GM23338 (cell line): ENCODE measurements at regions not wholly inside any gene's neighbourhood (a gene's known extent, or its start where the extent isn't known, plus 50 kb on each side); places are given as distances from the start of the nearest gene placed in this dataset.

Experiments
- ATAC-seq: fragments of 200-7000 bp; cut with Tn5 transposase; 3 replicates; pipeline ENCODE4 v1.9.1; 2020
- DNase-seq: peaks from one replicate; pipeline ENCODE4 v3.0.0-alpha.2; 2015; ENCODE audit warnings: low spot score
- H2AFZ ChIP-seq: fragments of 200-600 bp; sonication (generic); 2 replicates; pipeline ENCODE4 v1.8.0; 2016; ENCODE audit warnings: antibody characterized with exemption, mild to moderate bottlenecking, moderate library complexity
- H3F3A ChIP-seq: fragments of 200-600 bp; sonication (generic); replicated peaks from 2 replicates; pipeline ENCODE4 v1.8.0; 2017; ENCODE audit warnings: antibody characterized with exemption, mixed run types, low read depth
- H3K27ac ChIP-seq: fragments of 200-600 bp; sonication (generic); 2 replicates; pipeline ENCODE4 v1.6.1; 2016; ENCODE audit warnings: low read depth
- H3K27me3 ChIP-seq: fragments of 200-600 bp; sonication (generic); 2 replicates; pipeline ENCODE4 v1.8.0; 2016; ENCODE audit warnings: mild to moderate bottlenecking, mixed run types, moderate library complexity; ENCODE audit not compliant: insufficient read depth
- H3K36me3 ChIP-seq: fragments of 200-600 bp; sonication (generic); 2 replicates; pipeline ENCODE4 v1.8.0; 2016; ENCODE audit warnings: mild to moderate bottlenecking; ENCODE audit not compliant: insufficient read depth
- H3K4me1 ChIP-seq: fragments of 200-600 bp; sonication (generic); 2 replicates; pipeline ENCODE4 v1.8.0; 2016; ENCODE audit warnings: mild to moderate bottlenecking, moderate library complexity; ENCODE audit not compliant: insufficient read depth
- H3K4me2 ChIP-seq: fragments of 200-600 bp; sonication (generic); 2 replicates; pipeline ENCODE4 v1.7.1; 2017; ENCODE audit warnings: mixed run types
- H3K4me3 ChIP-seq: fragments of 200-600 bp; sonication (generic); 2 replicates; pipeline ENCODE4 v1.6.1; 2016; ENCODE audit warnings: mixed run types
- H3K79me2 ChIP-seq: fragments of 200-600 bp; sonication (generic); replicated peaks from 2 replicates; pipeline ENCODE4 v1.8.0; 2017; ENCODE audit warnings: mild to moderate bottlenecking; ENCODE audit not compliant: insufficient read depth
- H3K9me2 ChIP-seq: fragments of 200-600 bp; sonication (generic); 2 replicates; pipeline ENCODE4 v1.8.0; 2017; ENCODE audit not compliant: insufficient read depth
- H4K20me1 ChIP-seq: fragments of 200-600 bp; sonication (generic); replicated peaks from 2 replicates; pipeline ENCODE4 v1.8.0; 2017; ENCODE audit warnings: mild to moderate bottlenecking; ENCODE audit not compliant: insufficient read depth
- H3K27ac Mint-ChIP-seq: 2 replicates; pipeline ENCODE4 v1.8.0; 2020; ENCODE audit warnings: inconsistent platforms, mild to moderate bottlenecking, moderate library complexity, mixed read lengths
- H3K27me3 Mint-ChIP-seq: 3 replicates; pipeline ENCODE4 v1.8.0; 2022; ENCODE audit warnings: low read depth, mild to moderate bottlenecking, moderate library complexity, mixed read lengths, inconsistent platforms; ENCODE audit not compliant: insufficient read depth, poor library complexity
- H3K36me3 Mint-ChIP-seq: 3 replicates; pipeline ENCODE4 v1.8.0; 2021; ENCODE audit warnings: low read depth, mild to moderate bottlenecking, inconsistent platforms, moderate library complexity, mixed read lengths
- H3K4me1 Mint-ChIP-seq: 3 replicates; pipeline ENCODE4 v1.8.0; 2020; ENCODE audit warnings: mild to moderate bottlenecking, inconsistent platforms, mixed read lengths
- H3K4me3 Mint-ChIP-seq: 3 replicates; pipeline ENCODE4 v1.8.0; 2021; ENCODE audit warnings: moderate library complexity, mild to moderate bottlenecking, inconsistent platforms, mixed read lengths
- H3K9me3 Mint-ChIP-seq: 3 replicates; pipeline ENCODE4 v1.8.0; 2020; ENCODE audit warnings: moderate library complexity, mild to moderate bottlenecking, inconsistent platforms, mixed read lengths
- EZH2 ChIP-seq: fragments of 200-600 bp; sonication (generic); IDR thresholded peaks from one replicate; pipeline ENCODE4 v1.8.0; 2017; ENCODE audit warnings: antibody characterized with exemption, mild to moderate bottlenecking, low read depth; ENCODE audit not compliant: unreplicated experiment
- NANOG ChIP-seq: IDR thresholded peaks from 2 replicates; pipeline ENCODE4 v1.6.1; 2016; ENCODE audit warnings: antibody characterized with exemption, borderline replicate concordance
- POLR2AphosphoS5 ChIP-seq: IDR thresholded peaks from 2 replicates; pipeline ENCODE4 v1.6.1; 2016; ENCODE audit warnings: antibody characterized with exemption, low read depth
- ZNF114 ChIP-seq: fragments of 250-450 bp; sonication (Bioruptor Pico); IDR thresholded peaks from 2 replicates; pipeline ENCODE4 v1.5.0; 2020; ENCODE audit warnings: mild to moderate bottlenecking, moderate library complexity
- ZNF331 ChIP-seq: fragments of 250-450 bp; sonication (Bioruptor Pico); IDR thresholded peaks from 2 replicates; pipeline ENCODE4 v1.5.0; 2020; ENCODE audit warnings: low read depth, mild to moderate bottlenecking, moderate library complexity
- TF ChIP-seq, protein P1 (sequence below), 2 experiments: fragments of 200-600 bp in 1 of 2; sonication (generic) in 1 of 2; conservative IDR thresholded peaks; 2 replicates each; pipeline versions ENCODE4 v1.5.1 to v1.6.1; 2016 to 2017; ENCODE audit warnings: antibody characterized with exemption in 2 of 2, low read depth in 2 of 2, mild to moderate bottlenecking in 2 of 2, moderate library complexity in 1 of 2
- TF ChIP-seq, protein P2 (sequence below): fragments of 250-450 bp; sonication (Bioruptor Pico); IDR thresholded peaks from 2 replicates; pipeline ENCODE4 v1.5.0; 2020; ENCODE audit warnings: mild to moderate bottlenecking, moderate library complexity
- TF ChIP-seq, protein P3 (sequence below): IDR thresholded peaks from one replicate; pipeline ENCODE4 v1.6.1; 2018; ENCODE audit warnings: antibody characterized with exemption; ENCODE audit not compliant: unreplicated experiment

DNA sequence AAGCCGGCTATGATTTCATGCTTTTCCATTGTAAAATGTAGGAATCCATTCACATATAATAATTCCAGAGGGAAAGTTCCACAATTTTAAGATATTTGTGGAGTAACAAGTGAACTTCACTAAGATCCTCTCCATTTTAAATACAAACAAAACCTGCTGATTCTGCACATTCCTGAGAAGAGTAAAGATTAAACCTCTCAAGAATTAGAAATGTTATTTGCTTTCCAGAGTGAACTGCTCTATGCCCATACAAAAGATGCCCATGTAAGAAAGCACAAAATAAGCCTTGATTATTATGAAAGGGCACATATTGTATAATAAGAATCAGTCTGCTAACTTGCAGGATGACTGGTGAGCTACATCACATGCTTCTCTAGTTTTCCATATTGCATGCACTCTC is 241.5 kb downstream of the COX18 start:
- Mint-ChIP-seq H3K27me3 (peaks cover 3% of the 10 kb centered on the region), H3K4me3 (no peak overlapping the region), H3K4me1 (no peaks in the 10 kb centered on the region), H3K9me3 (peaks cover 5% of the 10 kb centered on the region; the same call in 2 of the 3 replicates), H3K36me3 (peaks cover 3% of the 10 kb centered on the region; the same call in 1 of the 3 replicates), H3K27ac (no peak overlapping the region)
- no peak for DNase-seq
- H3K4me3 ChIP-seq, result no peak overlapping the region
- no peaks in the 10 kb centered on the region for H3K4me1 ChIP-seq
- H3K27ac ChIP-seq, result no peak overlapping the region
- no peaks in the 10 kb centered on the region for H3K79me2 ChIP-seq
- H3K27me3 ChIP-seq, result no peaks in the 10 kb centered on the region
- no peaks in the 10 kb centered on the region for H3K36me3 ChIP-seq
- TF ChIP-seq, protein P1, sequence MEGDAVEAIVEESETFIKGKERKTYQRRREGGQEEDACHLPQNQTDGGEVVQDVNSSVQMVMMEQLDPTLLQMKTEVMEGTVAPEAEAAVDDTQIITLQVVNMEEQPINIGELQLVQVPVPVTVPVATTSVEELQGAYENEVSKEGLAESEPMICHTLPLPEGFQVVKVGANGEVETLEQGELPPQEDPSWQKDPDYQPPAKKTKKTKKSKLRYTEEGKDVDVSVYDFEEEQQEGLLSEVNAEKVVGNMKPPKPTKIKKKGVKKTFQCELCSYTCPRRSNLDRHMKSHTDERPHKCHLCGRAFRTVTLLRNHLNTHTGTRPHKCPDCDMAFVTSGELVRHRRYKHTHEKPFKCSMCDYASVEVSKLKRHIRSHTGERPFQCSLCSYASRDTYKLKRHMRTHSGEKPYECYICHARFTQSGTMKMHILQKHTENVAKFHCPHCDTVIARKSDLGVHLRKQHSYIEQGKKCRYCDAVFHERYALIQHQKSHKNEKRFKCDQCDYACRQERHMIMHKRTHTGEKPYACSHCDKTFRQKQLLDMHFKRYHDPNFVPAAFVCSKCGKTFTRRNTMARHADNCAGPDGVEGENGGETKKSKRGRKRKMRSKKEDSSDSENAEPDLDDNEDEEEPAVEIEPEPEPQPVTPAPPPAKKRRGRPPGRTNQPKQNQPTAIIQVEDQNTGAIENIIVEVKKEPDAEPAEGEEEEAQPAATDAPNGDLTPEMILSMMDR (conservative IDR thresholded peaks at IDR 0.05; ENCODE audit: low read depth in 2 of 2), result no peak
- TF ChIP-seq, protein P2, sequence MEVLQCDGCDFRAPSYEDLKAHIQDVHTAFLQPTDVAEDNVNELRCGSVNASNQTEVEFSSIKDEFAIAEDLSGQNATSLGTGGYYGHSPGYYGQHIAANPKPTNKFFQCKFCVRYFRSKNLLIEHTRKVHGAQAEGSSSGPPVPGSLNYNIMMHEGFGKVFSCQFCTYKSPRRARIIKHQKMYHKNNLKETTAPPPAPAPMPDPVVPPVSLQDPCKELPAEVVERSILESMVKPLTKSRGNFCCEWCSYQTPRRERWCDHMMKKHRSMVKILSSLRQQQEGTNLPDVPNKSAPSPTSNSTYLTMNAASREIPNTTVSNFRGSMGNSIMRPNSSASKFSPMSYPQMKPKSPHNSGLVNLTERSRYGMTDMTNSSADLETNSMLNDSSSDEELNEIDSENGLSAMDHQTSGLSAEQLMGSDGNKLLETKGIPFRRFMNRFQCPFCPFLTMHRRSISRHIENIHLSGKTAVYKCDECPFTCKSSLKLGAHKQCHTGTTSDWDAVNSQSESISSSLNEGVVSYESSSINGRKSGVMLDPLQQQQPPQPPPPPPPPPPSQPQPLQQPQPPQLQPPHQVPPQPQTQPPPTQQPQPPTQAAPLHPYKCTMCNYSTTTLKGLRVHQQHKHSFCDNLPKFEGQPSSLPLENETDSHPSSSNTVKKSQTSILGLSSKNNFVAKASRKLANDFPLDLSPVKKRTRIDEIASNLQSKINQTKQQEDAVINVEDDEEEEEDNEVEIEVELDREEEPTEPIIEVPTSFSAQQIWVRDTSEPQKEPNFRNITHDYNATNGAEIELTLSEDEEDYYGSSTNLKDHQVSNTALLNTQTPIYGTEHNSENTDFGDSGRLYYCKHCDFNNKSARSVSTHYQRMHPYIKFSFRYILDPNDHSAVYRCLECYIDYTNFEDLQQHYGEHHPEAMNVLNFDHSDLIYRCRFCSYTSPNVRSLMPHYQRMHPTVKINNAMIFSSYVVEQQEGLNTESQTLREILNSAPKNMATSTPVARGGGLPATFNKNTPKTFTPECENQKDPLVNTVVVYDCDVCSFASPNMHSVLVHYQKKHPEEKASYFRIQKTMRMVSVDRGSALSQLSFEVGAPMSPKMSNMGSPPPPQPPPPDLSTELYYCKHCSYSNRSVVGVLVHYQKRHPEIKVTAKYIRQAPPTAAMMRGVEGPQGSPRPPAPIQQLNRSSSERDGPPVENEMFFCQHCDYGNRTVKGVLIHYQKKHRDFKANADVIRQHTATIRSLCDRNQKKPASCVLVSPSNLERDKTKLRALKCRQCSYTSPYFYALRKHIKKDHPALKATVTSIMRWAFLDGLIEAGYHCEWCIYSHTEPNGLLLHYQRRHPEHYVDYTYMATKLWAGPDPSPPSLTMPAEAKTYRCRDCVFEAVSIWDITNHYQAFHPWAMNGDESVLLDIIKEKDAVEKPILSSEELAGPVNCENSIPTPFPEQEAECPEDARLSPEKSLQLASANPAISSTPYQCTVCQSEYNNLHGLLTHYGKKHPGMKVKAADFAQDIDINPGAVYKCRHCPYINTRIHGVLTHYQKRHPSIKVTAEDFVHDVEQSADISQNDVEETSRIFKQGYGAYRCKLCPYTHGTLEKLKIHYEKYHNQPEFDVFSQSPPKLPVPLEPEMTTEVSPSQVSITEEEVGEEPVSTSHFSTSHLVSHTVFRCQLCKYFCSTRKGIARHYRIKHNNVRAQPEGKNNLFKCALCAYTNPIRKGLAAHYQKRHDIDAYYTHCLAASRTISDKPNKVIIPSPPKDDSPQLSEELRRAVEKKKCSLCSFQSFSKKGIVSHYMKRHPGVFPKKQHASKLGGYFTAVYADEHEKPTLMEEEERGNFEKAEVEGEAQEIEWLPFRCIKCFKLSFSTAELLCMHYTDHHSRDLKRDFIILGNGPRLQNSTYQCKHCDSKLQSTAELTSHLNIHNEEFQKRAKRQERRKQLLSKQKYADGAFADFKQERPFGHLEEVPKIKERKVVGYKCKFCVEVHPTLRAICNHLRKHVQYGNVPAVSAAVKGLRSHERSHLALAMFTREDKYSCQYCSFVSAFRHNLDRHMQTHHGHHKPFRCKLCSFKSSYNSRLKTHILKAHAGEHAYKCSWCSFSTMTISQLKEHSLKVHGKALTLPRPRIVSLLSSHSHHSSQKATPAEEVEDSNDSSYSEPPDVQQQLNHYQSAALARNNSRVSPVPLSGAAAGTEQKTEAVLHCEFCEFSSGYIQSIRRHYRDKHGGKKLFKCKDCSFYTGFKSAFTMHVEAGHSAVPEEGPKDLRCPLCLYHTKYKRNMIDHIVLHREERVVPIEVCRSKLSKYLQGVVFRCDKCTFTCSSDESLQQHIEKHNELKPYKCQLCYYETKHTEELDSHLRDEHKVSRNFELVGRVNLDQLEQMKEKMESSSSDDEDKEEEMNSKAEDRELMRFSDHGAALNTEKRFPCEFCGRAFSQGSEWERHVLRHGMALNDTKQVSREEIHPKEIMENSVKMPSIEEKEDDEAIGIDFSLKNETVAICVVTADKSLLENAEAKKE, result no peak
- no peak for TF ChIP-seq NANOG
- no peak for TF ChIP-seq ZNF114
- TF ChIP-seq, protein P3, sequence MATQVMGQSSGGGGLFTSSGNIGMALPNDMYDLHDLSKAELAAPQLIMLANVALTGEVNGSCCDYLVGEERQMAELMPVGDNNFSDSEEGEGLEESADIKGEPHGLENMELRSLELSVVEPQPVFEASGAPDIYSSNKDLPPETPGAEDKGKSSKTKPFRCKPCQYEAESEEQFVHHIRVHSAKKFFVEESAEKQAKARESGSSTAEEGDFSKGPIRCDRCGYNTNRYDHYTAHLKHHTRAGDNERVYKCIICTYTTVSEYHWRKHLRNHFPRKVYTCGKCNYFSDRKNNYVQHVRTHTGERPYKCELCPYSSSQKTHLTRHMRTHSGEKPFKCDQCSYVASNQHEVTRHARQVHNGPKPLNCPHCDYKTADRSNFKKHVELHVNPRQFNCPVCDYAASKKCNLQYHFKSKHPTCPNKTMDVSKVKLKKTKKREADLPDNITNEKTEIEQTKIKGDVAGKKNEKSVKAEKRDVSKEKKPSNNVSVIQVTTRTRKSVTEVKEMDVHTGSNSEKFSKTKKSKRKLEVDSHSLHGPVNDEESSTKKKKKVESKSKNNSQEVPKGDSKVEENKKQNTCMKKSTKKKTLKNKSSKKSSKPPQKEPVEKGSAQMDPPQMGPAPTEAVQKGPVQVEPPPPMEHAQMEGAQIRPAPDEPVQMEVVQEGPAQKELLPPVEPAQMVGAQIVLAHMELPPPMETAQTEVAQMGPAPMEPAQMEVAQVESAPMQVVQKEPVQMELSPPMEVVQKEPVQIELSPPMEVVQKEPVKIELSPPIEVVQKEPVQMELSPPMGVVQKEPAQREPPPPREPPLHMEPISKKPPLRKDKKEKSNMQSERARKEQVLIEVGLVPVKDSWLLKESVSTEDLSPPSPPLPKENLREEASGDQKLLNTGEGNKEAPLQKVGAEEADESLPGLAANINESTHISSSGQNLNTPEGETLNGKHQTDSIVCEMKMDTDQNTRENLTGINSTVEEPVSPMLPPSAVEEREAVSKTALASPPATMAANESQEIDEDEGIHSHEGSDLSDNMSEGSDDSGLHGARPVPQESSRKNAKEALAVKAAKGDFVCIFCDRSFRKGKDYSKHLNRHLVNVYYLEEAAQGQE, result no peak
- TF ChIP-seq ZNF331 (CRISPR knock-in tag), result no peak
- no peak for TF ChIP-seq EZH2
- no peak for TF ChIP-seq POLR2AphosphoS5
- no peak for ATAC-seq
- H3F3A ChIP-seq, result no peaks in the 10 kb centered on the region
- no peaks in the 10 kb centered on the region for H4K20me1 ChIP-seq
- no peak overlapping the region for H3K4me2 ChIP-seq
- H3K9me2 ChIP-seq, result no peaks in the 10 kb centered on the region
- H2AFZ ChIP-seq, result no peak overlapping the region; the same call in 1 of the 2 replicates
